Peyer's patch (tissue), 4 donors: ENCODE measurements at regions not wholly inside any gene's neighbourhood (a gene's known extent, or its start where the extent isn't known, plus 50 kb on each side); places are given as distances from the start of the nearest gene placed in this dataset.

Experiments
- CTCF ChIP-seq, 6 experiments: fragments of 450-650 bp in 4 of 6; fragments of 200-600 bp in 2 of 6; sonication (generic) in 1 of 6; IDR thresholded peaks; one replicate each; pipeline ENCODE4 v1.5.1; 2017 to 2019; ENCODE audit warnings: antibody characterized with exemption in 6 of 6, mild to moderate bottlenecking in 3 of 6, moderate library complexity in 1 of 6
- POLR2A ChIP-seq, 2 donors: fragments of 450-650 bp; IDR thresholded peaks; one replicate each; pipeline ENCODE4 v1.5.1; 2017; ENCODE audit warnings: antibody characterized with exemption in 2 of 2, mild to moderate bottlenecking in 2 of 2, moderate library complexity in 2 of 2

- TF ChIP-seq CTCF (IDR thresholded peaks at IDR 0.05) (no peak), POLR2A (IDR thresholded peaks at IDR 0.05) (no peak)
These were observed 80.8 kb upstream of the PPP1R12A start for GRCh38 chr12:80015660-80016059.
